CD4-positive, alpha-beta T cell treated with Interleukin-15 for 1 hour (primary cell): ENCODE measurements at regions not wholly inside any gene's neighbourhood (a gene's known extent, or its start where the extent isn't known, plus 50 kb on each side); places are given as distances from the start of the nearest gene placed in this dataset.
"Not testable (repeated sequence)": the region's sequence is repeated elsewhere in the genome, so short reads cannot be mapped to it uniquely, and the experiment has no call there.

Experiments used
- DNase-seq: peaks from one replicate; pipeline ENCODE4 v3.0.0-alpha.2; 2020

DNA sequence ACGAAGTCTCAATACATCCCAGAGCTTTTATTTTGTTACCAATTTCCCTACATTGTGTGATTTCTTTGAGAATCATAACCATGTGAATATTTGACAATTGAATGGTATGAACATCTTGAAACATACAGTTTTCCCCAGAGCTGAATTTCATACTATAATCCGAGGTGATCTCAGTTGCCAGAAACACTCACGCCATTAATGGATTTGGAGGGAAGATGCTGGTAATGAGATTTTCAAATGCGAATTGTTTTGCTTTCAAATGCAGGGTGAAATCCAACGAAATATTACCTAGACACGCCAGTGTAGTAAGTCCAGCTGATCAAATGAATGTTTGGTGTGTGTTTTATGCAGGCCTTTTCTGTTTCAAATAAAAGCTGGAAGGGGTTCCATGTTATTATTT, 277.8 kb upstream of the CDH5 start:
- no peak for DNase-seq

- DNase-seq, result no peak
These were observed 279.2 kb upstream of the CDH5 start for GRCh38 chr16:66087308-66087707.

DNA sequence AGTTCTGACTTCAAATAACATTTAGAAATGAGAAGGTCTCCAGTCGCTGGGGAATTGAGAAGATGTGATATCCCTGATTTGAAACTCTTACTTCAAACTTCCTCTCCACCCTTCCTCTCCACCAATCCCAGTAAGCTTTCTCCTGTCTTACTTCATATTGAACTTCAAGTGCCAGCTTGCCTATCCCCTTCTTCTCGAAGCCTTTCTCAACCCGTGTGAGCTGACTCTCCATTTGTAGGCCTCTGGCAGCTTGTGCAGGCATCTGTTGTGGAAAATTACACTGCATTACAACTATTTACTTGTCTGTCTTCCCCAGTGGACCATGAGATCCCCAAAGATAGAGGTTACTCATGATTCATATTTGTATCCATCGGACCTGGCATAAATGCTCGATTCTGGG, 280.8 kb upstream of the CDH5 start:
- DNase-seq, result no peak

DNA sequence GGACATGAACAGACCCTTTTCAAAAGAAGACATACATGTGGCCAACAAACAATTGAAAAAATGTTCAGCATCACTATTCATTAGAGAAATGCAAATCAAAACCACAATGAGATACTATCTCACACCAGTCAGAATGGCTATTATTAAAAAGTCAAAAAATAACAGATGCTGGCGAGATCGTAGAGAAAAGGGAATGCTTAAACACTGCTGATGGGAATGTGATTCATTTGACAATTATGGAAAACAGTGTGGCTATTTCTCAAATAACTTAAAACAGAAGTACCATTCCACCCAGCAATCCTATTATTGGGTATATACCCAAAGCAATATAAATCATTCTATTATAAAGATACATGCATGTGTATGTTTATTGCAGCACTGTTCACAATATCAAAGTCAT, 281.8 kb upstream of the CDH5 start:
- DNase-seq, result not testable (repeated sequence)

- no peak for DNase-seq
These were observed 282.2 kb upstream of the CDH5 start for GRCh38 chr16:66084306-66084705.

- DNase-seq, result no peak
These were observed 283.3 kb upstream of the CDH5 start for GRCh38 chr16:66083171-66083570.

DNA sequence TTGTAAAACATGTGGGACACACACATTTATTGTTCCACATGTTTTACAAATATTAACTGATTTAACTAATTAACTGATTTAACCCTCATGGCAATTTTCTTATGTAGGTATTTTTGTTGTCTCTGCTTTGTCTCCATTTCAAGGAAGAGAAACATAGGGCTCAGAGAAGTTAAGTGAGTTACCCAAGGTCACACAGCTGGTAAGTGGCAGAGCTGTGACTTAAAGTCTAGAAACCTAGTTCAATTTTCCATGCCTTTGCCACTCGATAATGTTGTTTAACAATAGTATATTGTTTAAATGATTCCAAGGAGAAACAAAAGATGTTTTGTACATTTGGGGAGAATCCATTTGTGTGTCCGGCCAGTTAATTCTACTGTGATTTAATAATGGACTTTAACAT, 284.1 kb upstream of the CDH5 start:
- no peak for DNase-seq

DNA sequence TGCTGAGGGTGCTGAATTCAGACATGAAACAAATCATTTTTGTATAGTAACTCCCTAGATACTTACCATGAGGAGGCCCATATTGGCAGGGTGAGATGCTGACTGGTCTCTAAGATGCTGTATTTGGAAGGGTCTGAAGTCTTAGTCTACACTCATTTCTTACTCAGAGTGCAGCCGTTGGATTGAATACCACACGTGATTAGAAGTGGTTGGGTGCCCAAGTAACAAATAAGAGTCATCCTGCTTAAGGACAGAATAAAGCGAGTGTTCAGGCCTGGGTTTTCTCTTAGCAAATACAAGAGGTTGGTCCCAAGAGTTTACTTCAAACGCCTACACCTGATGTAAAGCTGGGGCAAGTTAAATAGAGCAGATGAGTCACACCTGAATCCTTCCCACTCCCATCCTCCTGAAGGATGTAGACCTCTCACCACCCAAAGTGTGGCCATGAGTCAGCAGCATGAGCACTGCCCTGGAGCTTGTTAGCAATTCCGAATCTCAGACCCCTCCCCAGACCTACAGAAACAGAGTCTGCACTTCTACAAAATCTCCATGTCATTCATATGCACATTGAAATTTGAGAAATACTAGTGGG, 284.6 kb upstream of the CDH5 start:
- DNase-seq, result no peak

DNA sequence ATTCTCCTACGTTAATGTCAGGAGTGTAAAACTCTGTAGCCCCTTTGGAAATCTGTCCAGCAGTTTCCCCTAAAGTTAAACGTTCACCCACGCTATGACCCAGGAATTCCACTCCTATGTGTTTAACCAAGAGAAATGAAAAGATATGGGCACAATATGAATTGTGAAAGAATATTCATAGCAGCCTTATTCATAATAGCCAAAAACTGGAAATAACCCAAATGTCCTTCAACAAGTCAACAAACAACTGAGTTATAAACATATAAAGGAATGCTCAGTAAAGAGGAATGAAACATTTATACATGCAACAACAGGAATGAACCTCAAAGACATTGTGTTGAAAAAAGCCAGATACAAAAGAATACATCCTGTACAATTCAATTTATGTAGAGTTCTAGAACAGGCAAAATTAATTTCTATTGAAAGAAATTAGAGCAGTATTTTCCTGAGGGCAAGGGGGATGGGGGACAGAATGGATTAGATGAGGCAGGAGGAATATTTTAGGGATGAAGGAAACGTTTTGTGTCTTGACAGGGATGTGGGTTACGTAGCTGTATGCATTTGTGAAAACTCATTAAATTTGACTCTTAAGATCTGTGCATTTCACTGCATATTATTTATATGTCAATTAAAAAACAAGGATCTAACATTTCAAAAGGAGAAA, 286.7 kb upstream of the CDH5 start:
- DNase-seq, result no peak

DNA sequence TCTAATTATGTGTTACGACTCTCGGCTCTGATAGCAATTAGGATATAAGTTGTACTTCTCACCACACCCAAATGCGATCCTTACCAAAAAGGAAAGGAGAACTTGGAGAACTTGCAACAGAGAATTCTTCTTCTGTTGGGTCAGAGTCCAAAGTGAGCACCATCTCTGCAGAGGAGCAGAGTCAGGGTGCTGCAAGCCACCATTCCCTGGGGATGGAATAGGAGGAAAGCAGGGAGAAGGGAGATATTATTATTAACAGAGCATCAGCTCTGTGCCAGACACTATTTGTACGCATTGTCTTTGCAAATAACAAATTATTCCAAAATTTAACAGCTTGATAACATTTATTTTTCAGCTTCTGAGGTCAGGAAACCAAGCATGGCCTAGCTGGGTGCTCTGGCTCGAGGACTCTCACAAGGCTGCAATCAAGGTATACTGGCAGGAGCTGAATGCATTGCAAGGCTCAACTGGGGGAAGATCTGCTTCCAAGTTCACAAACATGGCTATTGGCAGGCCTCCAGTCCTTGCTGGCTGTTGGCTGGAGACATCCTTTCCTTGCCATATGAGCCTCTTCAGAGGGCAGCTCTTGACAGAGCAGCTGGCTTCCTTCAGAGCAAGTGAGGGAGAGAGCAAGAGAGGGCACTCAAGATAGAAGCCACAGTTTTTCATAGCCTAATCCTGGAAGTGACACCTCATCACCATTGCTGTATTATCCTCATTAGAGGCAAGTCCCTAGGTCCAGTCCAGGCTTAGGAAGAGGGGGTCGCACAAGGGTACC, 296.2 kb upstream of the CDH5 start:
- no peak for DNase-seq

DNA sequence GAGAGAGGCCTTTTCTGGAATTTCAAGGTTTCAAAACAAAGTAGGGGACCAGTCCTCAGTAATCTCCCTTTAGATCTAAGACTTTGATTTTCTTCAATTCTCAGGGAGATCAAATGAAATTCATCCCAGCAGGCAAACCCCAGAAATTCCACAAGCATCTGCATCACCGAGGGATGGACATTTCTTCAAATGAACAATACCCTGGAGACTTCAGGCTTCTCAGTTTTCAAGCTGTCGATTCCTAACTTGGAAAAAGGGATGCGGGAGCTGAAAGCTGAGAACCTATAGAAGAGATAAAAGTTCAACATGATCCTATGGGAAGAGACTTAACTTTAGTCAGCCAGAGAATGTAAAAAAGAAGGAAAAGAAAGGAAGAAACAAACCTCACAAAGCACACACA, 296.9 kb upstream of the CDH5 start:
- DNase-seq, result no peak

DNA sequence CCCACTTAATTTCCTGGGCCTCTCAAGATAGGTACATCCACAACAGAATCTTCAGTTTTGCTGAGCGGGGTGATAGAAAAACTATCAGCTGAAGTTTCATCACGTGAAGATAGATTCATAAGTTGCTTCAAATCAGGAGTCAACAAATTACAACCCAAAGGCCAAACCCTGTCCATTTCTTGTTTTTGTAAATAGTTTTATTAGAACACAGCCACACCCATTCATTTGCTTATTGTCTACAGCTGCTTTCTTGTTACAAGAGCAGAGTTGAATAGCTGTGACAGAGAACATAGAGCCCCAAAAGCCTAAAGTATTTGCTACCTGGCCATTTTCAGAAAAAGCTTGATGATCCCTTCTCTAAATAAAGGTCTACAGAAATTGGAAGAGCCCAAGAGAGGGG, 300.1 kb upstream of the CDH5 start:
- DNase-seq, result no peak

GRCh38 chr16:66065925-66066324, 300.6 kb upstream of the CDH5 start:
- DNase-seq, result no peak

GRCh38 chr16:66064801-66065530, 301.5 kb upstream of the CDH5 start:
- DNase-seq, result no peak

DNA sequence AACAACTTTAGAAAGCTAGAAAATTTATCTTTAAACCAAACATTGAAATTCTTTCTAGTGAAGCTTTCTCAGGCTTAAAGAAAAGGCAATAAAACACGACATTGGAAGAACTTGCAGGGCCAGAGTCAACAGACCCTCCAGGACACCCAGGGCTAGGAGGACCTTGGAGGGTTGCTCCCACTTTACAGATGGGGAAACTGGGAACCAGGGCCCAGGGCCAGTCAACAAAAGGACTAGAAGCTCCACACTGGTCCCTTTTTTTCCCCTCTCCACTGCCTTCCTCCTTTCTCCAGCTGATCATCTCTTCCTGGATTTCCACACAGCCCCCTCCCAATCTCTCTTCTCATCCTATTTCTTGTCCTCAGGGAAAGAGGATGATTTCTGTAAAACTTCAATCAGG, 307.7 kb upstream of the CDH5 start:
- no peak for DNase-seq

GRCh38 chr16:66058172-66058691, 308.3 kb upstream of the CDH5 start:
- no peak for DNase-seq

- DNase-seq, result no peak
These were observed 309.4 kb upstream of the CDH5 start for GRCh38 chr16:66057057-66057456.

DNA sequence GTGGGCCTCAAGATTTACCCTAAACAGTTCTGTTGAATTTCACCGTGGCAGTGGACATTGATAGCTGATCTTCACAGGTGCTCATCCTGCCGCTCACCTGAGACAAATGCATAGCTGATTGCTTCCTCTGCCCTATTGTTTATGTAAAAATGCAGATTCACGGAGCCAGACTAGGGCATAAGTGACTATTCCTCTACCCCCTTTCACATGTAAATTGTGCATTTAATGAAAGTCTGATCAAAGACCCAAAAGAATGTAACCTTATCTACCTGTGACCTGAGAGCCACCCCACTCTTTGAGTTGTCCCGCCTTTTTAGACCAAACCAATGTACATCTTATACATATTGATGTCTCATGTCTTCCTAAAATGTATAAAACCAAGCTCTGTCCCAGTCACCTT, 312.4 kb upstream of the CDH5 start:
- no peak for DNase-seq

- DNase-seq, result no peak
These were observed 313.7 kb upstream of the CDH5 start for GRCh38 chr16:66052745-66053144.

DNA sequence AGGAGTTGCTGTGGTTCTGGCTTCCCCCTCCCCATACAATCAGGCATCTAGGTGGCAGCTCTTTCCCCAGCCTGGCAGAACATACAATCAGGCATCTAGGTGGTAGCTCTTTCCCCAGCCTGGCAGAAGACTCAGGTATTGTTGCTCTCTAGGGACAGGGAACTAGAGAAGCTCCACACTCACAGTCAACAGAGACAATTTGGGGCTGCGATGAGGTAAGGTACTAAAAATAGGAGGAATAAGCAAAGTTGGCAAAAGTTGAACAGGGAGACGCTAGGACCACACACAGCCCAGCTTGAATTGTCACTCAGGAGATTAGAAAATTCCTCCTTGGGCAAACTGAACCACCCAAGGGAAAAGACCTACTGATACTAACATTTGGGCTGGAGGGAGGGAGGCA, 315.5 kb upstream of the CDH5 start:
- DNase-seq, result no peak

GRCh38 chr16:66049865-66050264, 316.6 kb upstream of the CDH5 start:
- no peak for DNase-seq

DNA sequence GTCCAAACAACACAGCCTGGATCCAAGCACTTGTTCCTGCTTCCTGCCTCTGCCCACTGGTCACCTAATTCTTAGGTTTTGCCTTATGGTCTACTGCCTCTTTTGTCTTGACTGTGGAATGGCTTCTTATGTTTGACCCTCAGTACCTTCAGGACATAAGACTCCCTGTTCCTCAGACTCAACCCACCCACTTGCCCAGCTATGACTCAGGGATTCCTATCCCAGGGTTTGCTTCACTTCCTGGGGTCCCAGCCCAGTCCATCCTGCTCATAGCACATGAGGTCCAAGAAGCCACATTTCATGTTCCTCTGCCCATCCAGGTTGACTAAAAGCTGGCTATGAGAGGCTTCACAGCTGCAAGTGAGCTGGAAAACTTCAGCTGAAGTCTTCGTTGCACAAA, 320.9 kb upstream of the CDH5 start:
- no peak for DNase-seq

DNA sequence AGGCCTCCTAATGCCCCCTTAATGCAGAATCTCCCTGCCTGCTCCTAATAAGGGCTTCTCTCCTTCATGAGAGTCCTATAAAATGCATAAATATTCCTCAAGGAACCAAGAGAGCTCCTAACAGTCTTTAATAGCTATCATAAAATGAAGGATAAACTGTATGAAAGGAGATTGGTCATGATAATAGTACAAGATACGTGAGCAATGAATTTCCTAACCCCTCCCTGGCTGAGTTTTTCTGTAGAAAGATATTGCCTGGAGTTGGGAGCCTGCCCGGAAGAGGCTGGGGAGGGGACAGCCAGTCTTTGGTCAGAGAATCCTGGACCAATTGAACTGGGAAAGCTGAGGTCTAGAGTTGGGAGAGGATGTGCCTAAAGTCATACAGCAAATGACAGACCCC, 321.9 kb upstream of the CDH5 start:
- no peak for DNase-seq

GRCh38 chr16:66044089-66044488, 322.4 kb upstream of the CDH5 start:
- no peak for DNase-seq
